Liver (tissue), 8 donors: ENCODE measurements at regions not wholly inside any gene's neighbourhood (a gene's known extent, or its start where the extent isn't known, plus 50 kb on each side); places are given as distances from the start of the nearest gene placed in this dataset.

Source experiments
- DNase-seq: peaks from one replicate; pipeline ENCODE4 v3.0.0-alpha.2; 2017; ENCODE audit warnings: low spot score
- H3K27ac ChIP-seq, 2 donors: one replicate each; pipeline ENCODE4 v1.7.0; 2013; ENCODE audit warnings: inconsistent platforms in 2 of 2, low read length in 2 of 2, control low read depth in 1 of 2, low read depth in 1 of 2, mild to moderate bottlenecking in 1 of 2
- H3K27me3 ChIP-seq, 4 donors: one replicate each; pipeline versions ENCODE4 v1.6.1 to v1.7.0; 2013; ENCODE audit warnings: low read length in 3 of 4, inconsistent platforms in 1 of 4, mild to moderate bottlenecking in 1 of 4, moderate library complexity in 1 of 4; ENCODE audit not compliant: control insufficient read depth in 4 of 4, insufficient read depth in 4 of 4
- H3K36me3 ChIP-seq, 4 donors: one replicate each; pipeline versions ENCODE4 v1.6.1 to v1.7.0; 2013; ENCODE audit warnings: low read length in 3 of 4, mild to moderate bottlenecking in 3 of 4, low read depth in 1 of 4, moderate library complexity in 1 of 4; ENCODE audit not compliant: control insufficient read depth in 4 of 4, insufficient read depth in 3 of 4
- H3K4me1 ChIP-seq, 4 donors: one replicate each; pipeline versions ENCODE4 v1.6.1 to v1.7.0; 2013; ENCODE audit warnings: low read length in 3 of 4, mild to moderate bottlenecking in 3 of 4, moderate library complexity in 1 of 4; ENCODE audit not compliant: control insufficient read depth in 4 of 4, insufficient read depth in 4 of 4
- H3K4me3 ChIP-seq, 3 donors: one replicate each; pipeline versions ENCODE4 v1.6.1 to v1.7.0; 2013; ENCODE audit warnings: low read length in 3 of 3, control low read depth in 1 of 3, low read depth in 1 of 3, mild to moderate bottlenecking in 1 of 3
- H3K9ac ChIP-seq, 2 donors: one replicate each; pipeline ENCODE4 v1.7.0; 2013; ENCODE audit warnings: low read length in 2 of 2, mild to moderate bottlenecking in 2 of 2, moderate library complexity in 2 of 2, control low read depth in 1 of 2, low read depth in 1 of 2
- H3K9me3 ChIP-seq, 4 donors: one replicate each; pipeline versions ENCODE4 v1.6.1 to v1.7.0; 2013; ENCODE audit warnings: low read length in 3 of 4; ENCODE audit not compliant: control insufficient read depth in 4 of 4
- CTCF ChIP-seq: fragments of 150-350 bp; IDR thresholded peaks from 2 replicates; pipeline ENCODE4 v1.5.1; 2017; ENCODE audit warnings: improper control_type of control experiment, low read depth, low read length; ENCODE audit not compliant: missing input control
- EGR1 ChIP-seq, 2 donors: IDR thresholded peaks; 2 replicates each; pipeline ENCODE4 v1.6.1; 2016 to 2018; ENCODE audit warnings: antibody characterized with exemption in 2 of 2, low read depth in 2 of 2
- FOXA1 ChIP-seq: IDR thresholded peaks from 2 replicates; pipeline ENCODE4 v1.6.1; 2016; ENCODE audit warnings: antibody characterized with exemption
- FOXA2 ChIP-seq: IDR thresholded peaks from 2 replicates; pipeline ENCODE4 v1.6.1; 2016; ENCODE audit warnings: antibody characterized with exemption
- GABPA ChIP-seq, 2 donors: IDR thresholded peaks in 1 of 2; conservative IDR thresholded peaks in 1 of 2; 2 replicates each; pipeline ENCODE4 v1.6.1; 2016; ENCODE audit warnings: antibody characterized with exemption in 2 of 2, mild to moderate bottlenecking in 1 of 2, moderate library complexity in 1 of 2
- HNF4A ChIP-seq, 2 donors: conservative IDR thresholded peaks; 2 replicates each; pipeline ENCODE4 v1.6.1; 2016; ENCODE audit warnings: antibody characterized with exemption in 2 of 2, mild to moderate bottlenecking in 2 of 2
- HNF4G ChIP-seq: IDR thresholded peaks from 2 replicates; pipeline ENCODE4 v1.6.1; 2016; ENCODE audit warnings: antibody characterized with exemption
- JUND ChIP-seq, 2 donors: IDR thresholded peaks; 2 replicates each; pipeline ENCODE4 v1.6.1; 2016; ENCODE audit warnings: antibody characterized with exemption in 2 of 2
- MAX ChIP-seq: IDR thresholded peaks from 2 replicates; pipeline ENCODE4 v1.6.1; 2016; ENCODE audit warnings: antibody characterized with exemption
- NR2F2 ChIP-seq: IDR thresholded peaks from 2 replicates; pipeline ENCODE4 v1.6.1; 2016; ENCODE audit warnings: antibody characterized with exemption
- RAD21 ChIP-seq, 2 donors: IDR thresholded peaks; 2 replicates each; pipeline ENCODE4 v1.6.1; 2016; ENCODE audit warnings: antibody characterized with exemption in 2 of 2, mild to moderate bottlenecking in 2 of 2
- REST ChIP-seq: IDR thresholded peaks from 2 replicates; pipeline ENCODE4 v1.6.1; 2016; ENCODE audit warnings: antibody characterized with exemption, mild to moderate bottlenecking
- SP1 ChIP-seq: IDR thresholded peaks from 2 replicates; pipeline ENCODE4 v1.6.1; 2018; ENCODE audit warnings: antibody characterized with exemption, mild to moderate bottlenecking
- TAF1 ChIP-seq: conservative IDR thresholded peaks from 2 replicates; pipeline ENCODE4 v1.6.1; 2016; ENCODE audit warnings: antibody characterized with exemption, mild to moderate bottlenecking
- YY1 ChIP-seq: IDR thresholded peaks from 2 replicates; pipeline ENCODE4 v1.6.1; 2016; ENCODE audit warnings: antibody characterized with exemption, mild to moderate bottlenecking
- ZBTB33 ChIP-seq: IDR thresholded peaks from 2 replicates; pipeline ENCODE4 v1.6.1; 2016; ENCODE audit warnings: antibody characterized with exemption
- WGBS: extraction: QIAGEN DNeasy Blood & Tissue Kit; methylation state at CpG from one replicate; pipeline ENCODE4 v1.1.7; 2013; 5-methylcytosine and 5-hydroxymethylcytosine counted together
- donor health status: healthy.
- donor health status: healthy.
- donor health status: healthy.
- donor health status: healthy.
- donor health status: healthy.

- Histone ChIP-seq H3K4me1 (no peaks in the 10 kb centered on the region), H3K9ac (no peak overlapping the region), H3K9me3 (no peaks in the 10 kb centered on the region), H3K27ac (no peak overlapping the region), H3K36me3 (no peaks in the 10 kb centered on the region), H3K4me3 (no peak overlapping the region), H3K27me3 (no peaks in the 10 kb centered on the region)
- TF ChIP-seq MAX = no peak
- TF ChIP-seq SP1 = no peak
- no peak for TF ChIP-seq FOXA2
- TF ChIP-seq REST = no peak
- no peak for TF ChIP-seq HNF4A (conservative IDR thresholded peaks at IDR 0.05)
- no peak for TF ChIP-seq GABPA (IDR thresholded peaks at IDR 0.05 in 1 of 2, conservative IDR thresholded peaks at IDR 0.05 in 1 of 2)
- TF ChIP-seq ZBTB33 = no peak
- 61% methylated on average over 3 of the region's 3 CpGs for WGBS
- DNase-seq = no peak
These were observed 820.8 kb downstream of the TDRD15 start for GRCh38 chr2:21944536-21944935.

GRCh38 chr2:21945658-21946057 lies 821.9 kb downstream of the TDRD15 start:
- Histone ChIP-seq H3K4me1 (no peaks in the 10 kb centered on the region), H3K9me3 (no peaks in the 10 kb centered on the region), H3K27ac (no peak overlapping the region), H3K9ac (no peak overlapping the region), H3K27me3 (no peaks in the 10 kb centered on the region), H3K36me3 (no peaks in the 10 kb centered on the region), H3K4me3 (no peak overlapping the region)
- 77% methylated on average over 3 of the region's 3 CpGs for WGBS
- no peak for TF ChIP-seq CTCF
- no peak for TF ChIP-seq FOXA1
- no peak for TF ChIP-seq HNF4A (conservative IDR thresholded peaks at IDR 0.05)
- TF ChIP-seq MAX = no peak
- TF ChIP-seq JUND (IDR thresholded peaks at IDR 0.05) = no peak
- TF ChIP-seq REST = no peak
- no peak for TF ChIP-seq YY1
- TF ChIP-seq ZBTB33 = no peak
- TF ChIP-seq SP1 = no peak
- no peak for TF ChIP-seq HNF4G
- TF ChIP-seq NR2F2 = no peak
- no peak for TF ChIP-seq FOXA2
- no peak for TF ChIP-seq EGR1 (IDR thresholded peaks at IDR 0.05; ENCODE audit: low read depth in 2 of 2)
- no peak for TF ChIP-seq TAF1
- TF ChIP-seq RAD21 (IDR thresholded peaks at IDR 0.05) = no peak
- DNase-seq = no peak
